ENCODE measurements at regions not wholly inside any gene's neighbourhood (a gene's known extent, or its start where the extent isn't known, plus 50 kb on each side); places are given as distances from the start of the nearest gene placed in this dataset.

- TF ChIP-seq POLR2A (IDR thresholded peaks at IDR 0.05) (no peak), CTCF (IDR thresholded peaks at IDR 0.05) (no peak), POLR2AphosphoS5 (IDR thresholded peaks at IDR 0.05) (no peak)
These were observed 109.5 kb upstream of the HSF2 start for GRCh38 chr6:122289762-122290539.

Data from suprapubic skin (tissue), 4 donors.